CD4-positive, alpha-beta T cell treated with Interferon alpha-2 for 1 hour (primary cell): ENCODE measurements at regions not wholly inside any gene's neighbourhood (a gene's known extent, or its start where the extent isn't known, plus 50 kb on each side); places are given as distances from the start of the nearest gene placed in this dataset.

Experiments
- DNase-seq, 2 donors: peaks; one replicate each; pipeline ENCODE4 v3.0.0-alpha.2; 2020 to 2022

DNA sequence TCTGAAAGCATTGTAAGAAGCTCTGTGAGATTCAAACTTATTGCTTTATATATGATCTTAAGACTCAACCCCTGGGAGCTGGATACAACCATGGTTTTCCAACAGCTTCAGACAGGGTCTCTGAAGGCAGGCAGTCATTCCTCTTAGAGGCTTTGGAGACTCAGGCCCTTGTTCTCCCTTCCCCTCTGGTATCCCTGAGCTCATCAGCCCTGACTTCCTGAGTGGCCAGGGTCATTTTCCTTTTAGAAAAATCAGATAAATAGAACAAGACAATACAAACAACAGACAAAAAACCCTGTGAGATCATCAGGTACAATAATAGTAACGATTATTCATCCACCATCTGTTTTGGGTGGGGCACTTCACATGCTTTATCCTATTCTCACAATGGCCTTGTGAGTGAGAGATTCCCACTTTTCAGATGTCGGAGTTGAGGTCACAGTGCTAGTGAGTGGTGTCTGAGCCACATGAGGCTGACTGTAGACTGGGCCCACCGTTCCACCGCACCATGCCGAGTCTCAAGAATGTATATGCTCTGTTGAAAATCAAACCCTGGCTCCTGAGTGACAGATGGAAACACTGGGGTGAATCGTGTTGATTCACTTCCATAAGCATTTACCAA lies 144.2 kb downstream of the CXCL12 start:
- no peak for DNase-seq

DNA sequence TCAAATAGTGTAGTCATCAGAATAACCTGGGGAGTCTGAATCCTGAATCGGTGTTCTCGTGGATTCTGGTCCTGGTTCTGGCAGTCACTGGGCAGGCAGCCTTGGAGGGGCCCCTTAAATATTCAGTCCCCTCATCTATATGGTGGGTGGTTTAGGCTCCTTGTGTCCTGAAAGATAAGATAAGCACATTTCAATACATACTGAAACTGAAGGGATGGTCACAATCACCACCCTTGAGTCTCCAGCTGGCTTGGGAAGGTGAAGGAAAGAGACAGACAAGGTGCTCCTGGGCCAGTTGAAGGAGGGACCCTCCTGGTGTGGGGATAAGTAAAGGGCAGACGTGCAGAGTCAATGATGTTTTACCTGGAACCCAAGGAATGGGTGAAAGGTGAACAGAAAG lies 146.7 kb downstream of the CXCL12 start:
- DNase-seq, result no peak

DNA sequence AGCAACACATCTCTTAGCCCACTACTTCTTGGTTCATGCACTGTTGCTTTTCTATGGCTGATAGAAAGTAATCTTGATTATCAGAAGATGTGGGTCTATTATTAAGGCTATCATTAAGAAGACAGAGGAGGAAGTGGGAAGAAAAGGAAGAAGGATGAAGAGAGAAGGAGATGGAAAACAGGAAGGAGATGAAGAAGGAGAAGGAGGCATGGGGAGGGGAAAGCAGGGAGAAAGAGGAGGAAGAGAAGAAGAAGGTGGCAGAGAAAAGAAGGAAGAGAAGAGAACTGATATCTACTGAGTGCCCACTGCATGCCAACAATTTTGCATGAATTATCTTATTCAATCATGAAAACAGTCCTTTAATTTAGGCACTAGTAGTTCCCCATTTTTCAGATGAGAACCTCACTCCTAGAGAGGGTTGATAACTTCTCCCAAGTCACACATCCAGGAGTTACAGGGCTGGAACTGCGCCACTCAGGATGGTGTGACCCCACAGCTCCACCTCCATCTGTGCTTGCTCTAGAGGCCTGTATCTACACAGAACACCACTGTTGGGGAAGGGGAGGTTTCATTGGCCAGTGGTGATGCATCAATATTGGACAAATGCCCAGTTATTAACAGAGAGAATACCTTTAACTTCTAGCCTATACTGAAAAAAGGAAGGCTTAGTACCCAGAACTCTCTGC lies 147.4 kb downstream of the CXCL12 start:
- DNase-seq, result no peak

DNA sequence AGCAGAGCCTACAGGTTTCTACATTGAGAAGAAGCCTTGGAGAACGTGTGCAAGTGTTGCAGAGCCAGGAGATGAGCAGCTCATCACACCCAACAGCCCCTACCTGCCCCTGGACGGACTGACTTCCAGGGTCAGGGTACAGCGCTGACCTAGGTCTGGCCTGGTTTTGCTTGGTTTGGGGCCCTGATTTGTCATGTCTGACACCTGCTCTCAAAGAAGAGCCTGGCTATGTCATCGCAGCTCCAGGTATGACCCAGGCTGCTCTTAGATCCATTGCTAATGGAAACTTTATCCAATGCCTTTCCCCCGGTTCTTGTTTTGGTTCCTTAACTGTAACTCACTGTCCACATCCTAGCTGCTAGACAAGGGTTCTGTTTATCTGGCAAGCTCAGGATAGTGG lies 149.5 kb downstream of the CXCL12 start:
- no peak for DNase-seq

DNA sequence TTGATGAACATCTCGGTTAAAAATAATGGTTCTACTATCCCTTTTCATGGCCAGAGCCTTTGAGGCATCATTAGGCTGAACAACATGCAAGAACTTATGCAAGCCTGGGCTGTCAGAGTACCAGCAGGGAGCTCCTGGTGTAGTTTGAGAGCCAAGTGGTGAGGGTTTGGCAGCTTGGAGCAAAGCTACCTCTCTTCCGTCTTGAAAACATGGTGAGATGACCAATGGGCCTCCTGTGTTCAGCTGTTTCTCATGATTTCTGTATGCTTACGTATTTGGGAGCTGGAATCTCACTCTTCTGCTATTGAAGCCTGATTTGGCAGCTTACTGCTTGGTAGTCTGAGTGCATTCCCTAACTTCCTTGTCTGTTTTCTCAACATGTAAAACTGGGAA lies 150.4 kb downstream of the CXCL12 start:
- DNase-seq, result no peak

DNA sequence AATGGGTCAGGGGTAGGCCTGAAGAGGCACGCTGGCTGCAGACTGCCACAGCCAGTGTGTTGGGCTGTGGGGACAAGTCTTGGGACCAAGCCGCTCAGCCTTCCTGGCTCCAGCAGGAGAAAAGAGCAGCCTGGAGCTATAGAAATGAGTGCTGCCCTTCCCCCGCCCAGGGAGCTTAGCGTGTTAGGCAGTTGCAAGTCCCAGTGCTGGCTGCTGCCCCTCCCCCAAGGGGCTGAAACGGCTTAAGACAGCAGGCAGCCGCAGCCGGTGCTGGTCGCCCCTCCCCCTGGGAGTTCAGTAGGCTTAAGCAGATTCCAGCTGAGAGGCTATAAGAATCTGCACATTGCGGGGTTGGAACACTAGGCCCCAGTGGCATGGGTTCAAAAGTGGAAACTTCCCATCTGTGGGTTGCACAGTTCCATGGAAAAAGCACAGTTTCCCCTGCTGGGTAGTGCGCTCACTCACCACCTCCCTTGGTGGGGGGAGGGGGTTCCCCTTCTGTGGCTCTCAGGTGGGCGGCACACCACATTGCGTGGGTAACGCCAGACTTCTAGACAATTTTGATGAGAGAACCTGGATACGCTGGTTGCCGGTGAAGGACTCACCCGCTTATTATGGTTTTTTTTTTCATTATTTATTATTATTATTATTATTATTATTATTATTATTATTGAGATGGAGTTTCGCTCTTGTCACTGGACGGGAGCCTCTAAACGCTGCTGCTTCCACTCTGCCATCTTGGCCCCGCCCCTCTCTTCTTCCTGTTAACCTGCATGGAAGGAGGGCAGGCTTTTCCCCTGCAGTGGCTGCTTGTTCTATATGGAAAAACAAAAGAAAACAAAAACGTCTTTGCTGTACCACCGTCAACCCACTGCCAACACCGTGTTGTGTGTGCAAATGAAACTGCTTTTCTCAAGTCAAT lies 151.1 kb downstream of the CXCL12 start:
- no peak for DNase-seq

DNA sequence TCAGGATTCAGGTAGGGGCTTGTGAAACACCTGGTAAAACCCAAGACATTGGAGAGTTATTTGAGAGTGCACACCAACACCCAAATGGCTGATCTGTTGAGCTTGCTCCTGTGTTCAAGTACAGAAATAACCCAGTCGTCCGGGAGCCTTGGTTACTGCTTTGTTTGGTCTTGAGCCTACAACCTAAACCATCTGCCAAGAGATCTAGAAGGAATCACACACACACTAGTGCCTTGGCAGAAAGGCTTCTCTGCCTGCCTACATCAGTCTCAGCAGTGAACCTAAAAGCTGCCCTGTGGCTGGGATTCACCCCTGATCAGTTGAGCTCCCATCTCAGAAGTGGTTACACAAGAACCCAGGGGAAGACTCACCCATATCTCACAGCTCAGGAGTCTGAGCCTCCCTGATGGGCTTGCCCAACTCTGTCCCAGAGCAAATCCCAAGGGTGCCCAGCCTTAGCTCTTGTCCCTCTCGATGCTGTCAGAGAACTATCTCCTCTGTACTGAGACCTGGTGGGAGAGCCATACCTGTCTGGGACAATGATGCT lies 167.6 kb downstream of the CXCL12 start:
- no peak for DNase-seq

DNA sequence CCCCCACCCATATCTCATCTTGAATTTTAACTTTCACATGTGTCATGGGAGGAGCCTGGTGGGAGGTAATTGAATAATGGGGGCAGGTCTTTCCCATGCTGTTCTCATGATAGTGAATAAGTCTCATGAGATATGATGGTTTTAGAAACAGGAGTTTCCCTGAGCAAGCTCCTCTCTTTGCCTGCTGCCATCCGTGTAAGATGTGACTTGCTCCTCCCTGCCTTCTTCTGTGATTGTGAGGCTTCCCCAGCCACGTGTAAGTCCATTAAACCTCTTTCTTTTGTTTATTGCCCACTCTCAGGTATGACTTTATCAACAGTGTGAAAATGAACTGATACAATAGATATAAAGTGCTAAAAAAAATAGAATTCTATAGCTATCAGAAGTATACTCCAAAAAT lies 168.8 kb downstream of the CXCL12 start:
- DNase-seq, result no peak

DNA sequence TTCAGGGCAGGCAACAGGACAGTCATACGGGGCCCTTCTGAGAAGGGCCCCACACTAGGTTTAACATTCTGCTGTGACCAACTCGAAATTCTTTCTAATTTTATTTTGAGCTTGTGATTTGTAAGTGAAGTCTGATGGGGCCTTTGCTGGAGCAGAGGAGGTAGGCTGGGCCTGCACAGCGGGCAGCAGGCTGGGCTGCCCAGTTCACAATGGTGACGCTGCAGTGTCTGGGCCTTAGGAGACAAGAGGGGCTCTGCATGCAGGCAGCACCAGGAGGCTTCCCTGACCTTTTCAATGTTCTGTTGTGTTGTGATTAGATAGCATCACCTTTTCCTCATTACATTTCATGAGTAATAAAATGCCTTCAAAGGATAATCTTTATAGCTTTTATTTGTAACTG lies 175.1 kb downstream of the CXCL12 start:
- DNase-seq, result no peak

DNA sequence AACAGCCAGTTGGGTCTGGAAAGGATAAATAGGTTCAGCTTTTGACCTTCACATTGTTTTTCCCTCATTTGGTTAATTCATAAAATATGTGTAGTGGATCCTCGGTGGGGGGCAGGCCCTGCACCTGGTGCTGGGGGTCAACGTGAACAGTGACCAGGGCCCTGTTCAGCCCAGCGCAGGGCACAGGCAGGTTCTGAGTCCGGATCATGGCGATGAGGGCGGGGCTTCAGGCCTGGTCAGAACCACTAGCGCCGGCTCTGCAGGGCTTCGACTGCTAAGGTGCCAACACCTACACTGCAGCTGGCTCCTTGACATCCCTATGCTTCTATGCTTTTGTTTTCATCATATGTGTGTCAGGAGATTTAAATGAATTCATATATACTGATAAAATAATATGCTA lies 177.7 kb downstream of the CXCL12 start:
- no peak for DNase-seq

DNA sequence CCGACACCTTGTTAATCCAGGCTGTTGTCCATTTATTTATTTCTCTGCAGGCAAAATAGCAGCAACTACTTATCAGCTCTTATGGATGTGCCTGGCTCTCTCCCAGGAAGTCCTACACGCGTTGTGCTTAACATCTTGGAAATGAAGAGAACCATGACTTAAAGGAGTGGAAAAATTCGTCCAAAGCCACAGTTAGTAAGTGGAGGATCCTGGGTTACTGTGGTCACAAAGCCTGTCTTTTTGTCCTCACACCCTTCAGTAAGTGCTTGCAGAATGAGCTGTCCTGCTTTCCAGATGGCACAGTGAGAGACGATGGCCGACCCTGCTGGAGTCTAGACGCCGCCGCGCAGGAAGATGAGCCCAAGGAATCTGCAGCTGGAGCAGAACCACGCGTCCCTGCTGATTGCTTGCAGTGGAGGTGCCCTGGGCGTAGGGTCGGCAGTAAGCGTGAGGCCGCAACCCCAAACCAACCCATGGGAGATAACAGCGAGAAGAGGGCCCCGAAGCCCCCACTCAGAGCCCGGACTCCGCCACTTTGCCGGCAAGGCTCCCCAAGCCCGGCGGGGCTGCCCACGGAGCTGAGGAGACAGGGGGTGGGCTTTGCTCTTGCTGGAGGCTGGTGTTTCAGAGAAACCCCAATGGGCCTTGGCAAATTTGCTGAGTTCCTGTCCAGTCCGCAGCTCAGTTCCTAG lies 178.6 kb downstream of the CXCL12 start:
- no peak for DNase-seq

DNA sequence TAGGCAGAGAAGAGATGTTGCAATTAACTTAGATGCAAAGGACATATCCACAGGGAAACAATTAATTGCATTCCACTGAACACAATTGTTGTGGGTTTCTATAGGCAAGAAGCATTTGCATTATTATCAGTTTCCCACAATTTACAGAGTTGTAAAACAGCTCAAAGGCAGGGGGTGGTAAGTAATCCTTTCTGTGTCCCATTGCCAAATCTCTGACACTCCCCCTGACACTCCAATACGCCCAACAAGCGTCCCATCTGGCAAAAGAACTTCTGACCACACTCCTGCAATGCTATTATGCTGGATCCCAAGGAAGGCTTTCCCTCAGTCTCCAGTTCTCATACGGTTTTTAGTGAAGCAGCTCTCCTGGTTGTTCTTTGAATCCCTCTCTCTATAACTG lies 179.8 kb downstream of the CXCL12 start:
- DNase-seq, result no peak

DNA sequence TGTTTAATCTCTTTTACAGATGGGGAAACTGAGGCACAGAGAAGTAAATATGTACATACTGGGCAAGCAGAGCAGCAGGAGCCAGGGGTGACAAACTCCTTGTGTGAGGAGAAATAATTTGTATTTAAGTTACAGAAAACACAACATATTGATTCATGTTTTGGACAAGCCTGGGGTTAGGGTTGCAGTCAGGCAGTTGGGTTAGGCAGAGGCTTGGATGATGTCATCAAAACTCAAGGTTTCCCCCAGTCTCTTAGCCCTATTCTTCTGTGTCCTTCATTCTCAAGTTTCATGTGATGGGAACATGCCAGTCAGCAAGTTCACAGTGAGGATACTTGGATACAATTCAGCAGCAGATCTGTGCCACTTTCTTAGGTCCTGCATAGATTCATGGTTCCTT lies 181.4 kb downstream of the CXCL12 start:
- no peak for DNase-seq

DNA sequence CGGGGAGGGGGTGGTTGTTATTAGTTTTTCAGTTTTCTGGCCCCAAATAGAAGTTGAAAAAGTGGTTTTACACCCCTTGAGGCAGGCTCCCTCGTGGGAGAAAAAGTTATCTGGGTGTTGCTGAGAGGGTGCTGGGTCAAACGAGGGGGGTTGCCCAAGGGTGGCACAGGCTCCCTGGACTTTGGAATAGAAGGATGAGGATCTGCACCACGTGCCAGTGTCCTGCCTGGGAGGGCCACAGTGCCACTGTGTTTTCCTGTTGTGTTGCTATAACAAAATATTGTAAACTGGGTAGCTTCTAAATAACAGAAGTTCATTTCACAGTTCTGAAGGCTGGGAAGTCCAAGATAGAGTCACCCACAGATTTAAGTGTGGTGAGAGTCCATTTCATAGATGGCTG lies 181.9 kb downstream of the CXCL12 start:
- no peak for DNase-seq

DNA sequence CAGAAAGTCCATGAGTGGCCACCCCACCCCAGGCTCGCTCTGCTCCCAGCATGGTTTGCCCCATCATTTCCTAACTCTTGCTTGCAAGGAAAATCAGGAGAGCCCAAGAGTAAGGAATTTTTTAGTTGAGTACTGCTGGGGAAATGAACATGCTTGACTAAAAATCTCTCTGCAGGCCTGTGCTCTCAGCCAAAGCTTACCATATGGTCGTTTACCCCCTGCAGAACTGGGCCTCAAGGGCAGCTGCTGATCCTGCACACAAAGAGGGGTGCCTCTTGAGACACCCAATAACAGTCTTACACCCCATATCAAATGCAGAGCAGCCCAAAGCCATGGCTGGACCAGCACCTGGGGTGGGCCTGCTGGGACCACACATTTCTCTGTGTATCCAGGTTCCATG lies 183.2 kb downstream of the CXCL12 start:
- no peak for DNase-seq

DNA sequence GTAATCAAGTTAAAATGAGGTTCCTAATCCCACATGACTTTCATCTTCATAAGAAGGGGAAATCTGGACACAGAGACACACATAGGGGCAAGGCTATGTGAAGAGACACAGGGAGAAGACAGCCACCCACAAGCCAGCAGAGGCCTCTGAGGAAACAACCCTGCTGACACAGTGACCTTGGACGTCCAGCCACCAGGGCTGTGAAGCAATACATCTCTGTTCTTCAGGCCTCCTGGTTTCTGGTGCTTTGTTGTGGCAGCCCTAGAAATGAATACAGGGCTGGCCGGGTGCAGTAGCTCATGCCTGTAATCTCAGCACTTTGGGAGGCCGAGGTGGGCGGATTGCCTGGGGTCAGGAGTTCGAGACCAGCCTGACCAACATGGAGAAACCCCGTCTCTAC lies 183.9 kb downstream of the CXCL12 start:
- DNase-seq, result no peak

DNA sequence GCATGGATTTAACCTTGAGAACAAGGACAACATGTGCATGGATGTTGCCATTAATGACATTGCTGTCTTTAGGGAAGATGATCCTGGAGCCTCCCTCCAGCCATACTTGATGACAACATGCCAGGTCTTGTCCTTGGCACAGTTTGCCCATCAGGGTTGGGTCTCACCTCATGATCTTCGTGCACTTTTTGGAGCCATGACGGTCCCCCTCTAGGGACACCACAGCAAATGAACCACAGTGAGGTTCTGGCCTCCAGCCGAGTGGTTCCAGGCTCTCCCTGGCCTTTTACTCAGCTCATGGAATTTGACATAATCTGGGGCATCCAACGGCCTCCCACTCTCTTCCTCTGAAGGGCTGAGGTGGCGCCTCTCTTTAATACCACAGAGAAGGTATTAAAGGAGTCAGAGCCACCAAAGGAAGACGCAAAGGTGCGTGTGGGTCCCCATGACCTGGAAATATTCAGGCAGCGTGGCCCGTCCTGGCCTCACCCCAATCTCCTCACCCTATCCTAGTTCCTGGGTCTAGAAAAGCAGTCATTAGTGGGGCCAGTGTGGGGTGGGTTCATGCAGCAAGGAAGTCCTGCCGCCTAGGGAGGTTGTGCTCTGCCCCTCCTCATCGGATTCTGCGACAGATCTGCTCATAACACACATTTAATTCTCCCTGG lies 184.8 kb downstream of the CXCL12 start:
- DNase-seq, result no peak

DNA sequence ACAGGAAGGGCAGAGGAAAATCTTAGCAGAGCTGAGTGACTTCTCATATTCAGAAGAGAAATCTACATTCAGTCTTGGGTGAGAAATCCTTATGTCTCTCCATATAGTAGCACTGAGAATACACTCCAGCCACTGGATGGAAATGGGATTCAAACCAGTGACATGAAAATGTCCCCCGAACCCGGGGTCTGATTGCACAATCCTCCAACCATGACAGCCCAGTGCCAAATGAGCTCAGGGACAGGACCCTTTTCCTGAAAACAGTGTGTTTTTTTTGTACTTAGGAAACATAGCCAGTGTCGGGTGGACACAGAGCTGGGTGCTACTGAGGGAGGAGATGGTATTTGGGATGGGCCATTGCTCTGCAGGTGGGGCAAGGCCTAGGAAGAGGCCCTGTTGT lies 185.6 kb downstream of the CXCL12 start:
- DNase-seq, result no peak

DNA sequence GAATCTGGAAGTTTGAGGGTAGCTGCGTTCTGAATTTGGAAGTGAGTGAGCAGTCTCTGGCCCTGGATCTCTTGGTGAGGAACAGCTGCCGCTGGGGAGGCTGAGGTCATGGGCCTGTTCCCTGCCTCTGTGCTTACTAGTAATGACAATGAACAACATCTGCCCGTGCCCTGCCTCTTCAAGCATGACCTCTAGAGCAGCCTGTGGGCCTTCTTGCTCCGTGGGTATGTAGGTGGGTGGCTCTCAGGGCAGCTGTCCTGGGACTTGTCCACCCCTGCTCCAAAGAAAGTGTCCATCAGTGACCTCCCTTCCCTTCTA lies 186.2 kb downstream of the CXCL12 start:
- no peak for DNase-seq

DNA sequence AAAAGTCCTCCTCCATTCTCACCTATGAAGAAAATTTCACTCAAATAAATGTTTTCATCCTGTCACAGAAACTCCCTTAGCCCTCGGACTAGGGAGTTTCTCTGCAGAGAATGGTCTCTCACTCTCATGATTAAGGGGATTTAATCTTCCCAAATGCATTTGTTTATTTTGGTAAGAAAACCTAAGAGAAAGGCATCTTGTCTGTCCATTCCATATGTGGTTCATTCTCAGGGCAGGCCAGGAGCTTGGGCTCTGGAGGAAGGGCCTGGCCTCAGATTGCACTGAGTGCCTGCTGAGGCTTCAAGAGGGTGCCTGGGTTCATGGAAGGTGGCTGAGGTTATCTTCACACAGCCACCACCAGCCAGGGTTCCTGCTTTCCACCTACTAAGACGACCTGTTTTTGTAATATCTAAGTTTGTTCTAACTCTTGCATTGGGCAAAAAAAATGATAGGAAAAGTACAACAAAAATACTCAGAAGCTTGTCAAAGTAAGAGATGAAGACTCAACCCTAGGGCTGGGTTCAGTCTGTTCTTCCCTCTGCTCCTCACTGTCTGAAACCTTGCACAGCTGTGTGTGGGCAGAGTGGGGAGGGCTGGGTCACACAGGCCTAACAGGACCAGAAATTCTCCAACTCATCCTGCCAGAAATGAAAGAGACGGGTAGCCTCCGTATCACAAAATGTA lies 186.7 kb downstream of the CXCL12 start:
- DNase-seq, result no peak

DNA sequence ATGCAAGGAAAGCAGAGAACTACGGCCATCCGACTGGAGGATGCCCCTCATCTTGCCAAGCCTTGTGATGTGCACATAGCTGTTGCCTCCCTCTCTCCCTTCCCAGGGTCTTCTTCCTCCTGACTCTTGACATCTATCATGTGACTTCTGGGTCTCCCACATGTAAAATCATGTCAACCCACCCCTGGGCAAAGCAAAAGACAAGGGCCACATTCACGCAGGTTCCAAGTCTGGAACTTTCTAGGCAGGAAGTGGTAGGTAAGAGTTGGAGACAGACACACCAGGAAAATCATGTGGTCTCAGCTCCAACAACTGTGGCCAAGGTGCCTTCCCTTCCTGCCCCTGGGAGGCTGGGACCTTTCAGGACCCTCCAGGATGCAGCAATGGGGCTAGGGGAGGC lies 187.3 kb downstream of the CXCL12 start:
- DNase-seq, result no peak

DNA sequence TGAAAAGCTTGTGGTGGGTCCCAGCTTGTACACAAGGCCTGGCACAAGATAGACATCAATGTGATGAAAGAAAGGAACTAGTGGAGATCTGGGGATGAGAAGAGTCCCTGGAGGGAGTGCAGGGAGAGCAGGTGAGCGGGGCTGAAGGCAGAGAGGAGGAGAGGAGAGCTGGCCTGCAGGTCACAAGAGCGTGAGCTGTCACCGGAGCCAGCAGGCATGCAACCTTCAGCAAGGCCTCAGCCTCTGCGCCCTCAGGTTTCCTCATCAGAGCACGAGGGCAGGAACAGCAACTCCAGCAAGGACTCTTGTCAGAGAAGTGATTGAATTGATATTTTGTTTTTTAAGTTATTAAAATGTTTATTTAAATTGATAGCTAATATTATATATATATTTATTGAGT lies 188.6 kb downstream of the CXCL12 start:
- no peak for DNase-seq
